SK-N-SH (cell line): ENCODE measurements at regions not wholly inside any gene's neighbourhood (a gene's known extent, or its start where the extent isn't known, plus 50 kb on each side); places are given as distances from the start of the nearest gene placed in this dataset.

Source experiments
- CTCF ChIA-PET: fragments of 300-600, 350-600 bp; formaldehyde crosslinking; extraction: SDS; loops from one replicate; lab custom pipeline; 2021; lab: Yijun Ruan, JAX
- POLR2A ChIA-PET: fragments of 350-600 bp; sonication (Branson Sonifier 250); formaldehyde crosslinking; extraction: SDS; loops from one replicate; lab custom pipeline; 2020; ENCODE audit warnings: antibody characterized with exemption, inconsistent platforms; lab: Yijun Ruan, JAX
- DNase-seq: peaks from one replicate; pipeline ENCODE4 v3.0.0; 2012
- H2AFZ ChIP-seq: fragments of 200-600 bp; sonication (generic); 2 replicates; pipeline ENCODE4 v1.8.1; 2016; ENCODE audit warnings: antibody characterized with exemption, mild to moderate bottlenecking, low read depth
- H3F3A ChIP-seq: fragments of 200-600 bp; sonication (generic); replicated peaks from 2 replicates; pipeline ENCODE3; 2016; ENCODE audit warnings: antibody characterized with exemption, mild to moderate bottlenecking; ENCODE audit not compliant: insufficient read depth
- H3K27ac ChIP-seq, 2 experiments: fragments of 200-500 bp in 1 of 2; fragments of 200-600 bp in 1 of 2; sonication (Bioruptor generic) in 1 of 2; sonication (generic), shearing (Covaris generic) in 1 of 2; 2 replicates each; pipeline versions ENCODE4 v1.5.1 to v1.6.1; 2014 to 2016; ENCODE audit warnings: low read depth in 2 of 2, inconsistent platforms in 1 of 2, low read length in 1 of 2, mild to moderate bottlenecking in 1 of 2, mixed read lengths in 1 of 2
- H3K27me3 ChIP-seq: fragments of 200-600 bp; sonication (generic), shearing (Covaris generic); 2 replicates; pipeline ENCODE4 v1.6.1; 2016; ENCODE audit warnings: mixed run types; ENCODE audit not compliant: insufficient read depth
- H3K36me3 ChIP-seq, 2 experiments: fragments of 200-500 bp in 1 of 2; fragments of 200-600 bp in 1 of 2; sonication (Bioruptor generic) in 1 of 2; sonication (generic) in 1 of 2; replicated peaks in 1 of 2; 2 replicates each; pipeline versions ENCODE3 to v1.5.1; 2014 to 2016; ENCODE audit warnings: low read length in 1 of 2, mild to moderate bottlenecking in 1 of 2; ENCODE audit not compliant: insufficient read depth in 2 of 2, control insufficient read depth in 1 of 2
- H3K4me1 ChIP-seq, 2 experiments: fragments of 200-500 bp in 1 of 2; fragments of 200-600 bp in 1 of 2; sonication (Bioruptor generic) in 1 of 2; sonication (generic), shearing (Covaris generic) in 1 of 2; 2 replicates each; pipeline versions ENCODE4 v1.5.1 to v1.6.1; 2014 to 2016; ENCODE audit warnings: low read depth in 1 of 2, low read length in 1 of 2, mixed run types in 1 of 2; ENCODE audit not compliant: insufficient read depth in 2 of 2, control insufficient read depth in 1 of 2
- H3K4me2 ChIP-seq: fragments of 200-600 bp; sonication (generic), shearing (Covaris generic); 2 replicates; pipeline ENCODE4 v1.6.1; 2017; ENCODE audit warnings: mixed run types
- H3K4me3 ChIP-seq, 2 experiments: fragments of 200-500 bp in 1 of 2; fragments of 200-600 bp in 1 of 2; sonication (Bioruptor generic) in 1 of 2; sonication (generic), shearing (Covaris generic) in 1 of 2; 2 replicates each; pipeline versions ENCODE4 v1.5.1 to v1.8.1; 2014 to 2016; ENCODE audit warnings: low read depth in 2 of 2, inconsistent platforms in 1 of 2, low read length in 1 of 2, mild to moderate bottlenecking in 1 of 2, mixed read lengths in 1 of 2, moderate library complexity in 1 of 2
- H3K79me2 ChIP-seq: fragments of 200-600 bp; sonication (generic); 2 replicates; pipeline ENCODE4 v1.8.1; 2017; ENCODE audit warnings: mild to moderate bottlenecking; ENCODE audit not compliant: insufficient read depth
- H3K9ac ChIP-seq: fragments of 200-600 bp; sonication (generic); 2 replicates; pipeline ENCODE4 v1.6.1; 2017; ENCODE audit warnings: mixed run types
- H3K9me2 ChIP-seq: fragments of 200-600 bp; sonication (generic); 2 replicates; pipeline ENCODE4 v1.6.1; 2017; ENCODE audit warnings: mixed run types
- H3K9me3 ChIP-seq: fragments of 200-600 bp; sonication (generic); 2 replicates; pipeline ENCODE4 v1.6.1; 2017; ENCODE audit warnings: mixed run types, mild to moderate bottlenecking, moderate library complexity
- H4K20me1 ChIP-seq: fragments of 200-600 bp; sonication (generic); 2 replicates; pipeline ENCODE4 v1.6.1; 2017; ENCODE audit warnings: mild to moderate bottlenecking, mixed run types; ENCODE audit not compliant: insufficient read depth
- CHD2 ChIP-seq: fragments of 150-350 bp; IDR thresholded peaks from 2 replicates; pipeline ENCODE4 v1.6.1; 2018; ENCODE audit warnings: low read length; ENCODE audit not compliant: partially characterized antibody
- EP300 ChIP-seq, 2 experiments: IDR thresholded peaks; 2 replicates each; pipeline versions ENCODE4 v1.4.0 to v1.6.1; 2012; ENCODE audit warnings: borderline replicate concordance in 1 of 2, low read depth in 1 of 2, low read length in 1 of 2
- EZH2phosphoT487 ChIP-seq: fragments of 200-600 bp; sonication (generic); IDR thresholded peaks from 2 replicates; pipeline ENCODE4 v1.6.1; 2017; ENCODE audit warnings: low read depth, mixed run types, mild to moderate bottlenecking, antibody characterized with exemption, moderate library complexity, borderline replicate concordance
- FOSL2 ChIP-seq: IDR thresholded peaks from 2 replicates; pipeline ENCODE4 v1.4.0; 2012; ENCODE audit warnings: low read depth, mild to moderate bottlenecking, moderate library complexity, borderline replicate concordance
- FOXJ3 ChIP-seq: sonication (generic); formaldehyde crosslinking; IDR thresholded peaks from 2 replicates; pipeline ENCODE4 v1.5.1; 2020; ENCODE audit warnings: mild to moderate bottlenecking, missing genetic modification reagents
- FOXM1 ChIP-seq: IDR thresholded peaks from 2 replicates; pipeline ENCODE4 v1.4.0; 2012; ENCODE audit warnings: low read depth, mild to moderate bottlenecking
- GABPA ChIP-seq: IDR thresholded peaks from 2 replicates; pipeline ENCODE4 v1.4.0; 2012; ENCODE audit warnings: low read depth, mild to moderate bottlenecking
- GATA2 ChIP-seq: sonication (generic); formaldehyde crosslinking; IDR thresholded peaks from 2 replicates; pipeline ENCODE4 v1.5.0; 2020; ENCODE audit warnings: mild to moderate bottlenecking, missing genetic modification reagents
- MEF2A ChIP-seq: IDR thresholded peaks from 2 replicates; pipeline ENCODE4 v1.4.0; 2012; ENCODE audit warnings: low read depth, borderline replicate concordance
- NFIC ChIP-seq: IDR thresholded peaks from 2 replicates; pipeline ENCODE4 v1.4.0; 2012; ENCODE audit warnings: borderline replicate concordance
- PBX3 ChIP-seq: IDR thresholded peaks from 2 replicates; pipeline ENCODE4; 2012
- RAD21 ChIP-seq: IDR thresholded peaks from 2 replicates; pipeline ENCODE4 v1.6.1; 2012; ENCODE audit warnings: mild to moderate bottlenecking, low read length
- RXRA ChIP-seq: IDR thresholded peaks from 2 replicates; pipeline ENCODE4 v1.4.0; 2012; ENCODE audit warnings: low read depth, mild to moderate bottlenecking, borderline replicate concordance
- SIN3A ChIP-seq: IDR thresholded peaks from 2 replicates; pipeline ENCODE4 v1.6.1; 2012; ENCODE audit warnings: low read depth, mild to moderate bottlenecking, low read length, moderate library complexity, borderline replicate concordance
- SMC3 ChIP-seq: IDR thresholded peaks from 2 replicates; pipeline ENCODE4 v1.6.1; 2012; ENCODE audit warnings: low read depth, low read length, improper control_type of control experiment
- TEAD4 ChIP-seq: IDR thresholded peaks from 2 replicates; pipeline ENCODE4 v1.4.0; 2012; ENCODE audit warnings: mild to moderate bottlenecking, borderline replicate concordance; ENCODE audit not compliant: insufficient read depth
- ZBTB33 ChIP-seq: IDR thresholded peaks from 2 replicates; pipeline ENCODE4 v1.4.0; 2012; ENCODE audit warnings: low read depth, borderline replicate concordance
- WGBS: methylation state at CpG from one replicate; pipeline ENCODE4 v1.1.6; 2017; ENCODE audit warnings: low lambda C conversion rate; 5-methylcytosine and 5-hydroxymethylcytosine counted together
- TF ChIP-seq, protein P1 (sequence below): IDR thresholded peaks from 2 replicates; pipeline ENCODE4 v1.6.1; 2012; ENCODE audit warnings: mild to moderate bottlenecking, low read depth, low read length, moderate library complexity

- TF ChIP-seq, protein P1, sequence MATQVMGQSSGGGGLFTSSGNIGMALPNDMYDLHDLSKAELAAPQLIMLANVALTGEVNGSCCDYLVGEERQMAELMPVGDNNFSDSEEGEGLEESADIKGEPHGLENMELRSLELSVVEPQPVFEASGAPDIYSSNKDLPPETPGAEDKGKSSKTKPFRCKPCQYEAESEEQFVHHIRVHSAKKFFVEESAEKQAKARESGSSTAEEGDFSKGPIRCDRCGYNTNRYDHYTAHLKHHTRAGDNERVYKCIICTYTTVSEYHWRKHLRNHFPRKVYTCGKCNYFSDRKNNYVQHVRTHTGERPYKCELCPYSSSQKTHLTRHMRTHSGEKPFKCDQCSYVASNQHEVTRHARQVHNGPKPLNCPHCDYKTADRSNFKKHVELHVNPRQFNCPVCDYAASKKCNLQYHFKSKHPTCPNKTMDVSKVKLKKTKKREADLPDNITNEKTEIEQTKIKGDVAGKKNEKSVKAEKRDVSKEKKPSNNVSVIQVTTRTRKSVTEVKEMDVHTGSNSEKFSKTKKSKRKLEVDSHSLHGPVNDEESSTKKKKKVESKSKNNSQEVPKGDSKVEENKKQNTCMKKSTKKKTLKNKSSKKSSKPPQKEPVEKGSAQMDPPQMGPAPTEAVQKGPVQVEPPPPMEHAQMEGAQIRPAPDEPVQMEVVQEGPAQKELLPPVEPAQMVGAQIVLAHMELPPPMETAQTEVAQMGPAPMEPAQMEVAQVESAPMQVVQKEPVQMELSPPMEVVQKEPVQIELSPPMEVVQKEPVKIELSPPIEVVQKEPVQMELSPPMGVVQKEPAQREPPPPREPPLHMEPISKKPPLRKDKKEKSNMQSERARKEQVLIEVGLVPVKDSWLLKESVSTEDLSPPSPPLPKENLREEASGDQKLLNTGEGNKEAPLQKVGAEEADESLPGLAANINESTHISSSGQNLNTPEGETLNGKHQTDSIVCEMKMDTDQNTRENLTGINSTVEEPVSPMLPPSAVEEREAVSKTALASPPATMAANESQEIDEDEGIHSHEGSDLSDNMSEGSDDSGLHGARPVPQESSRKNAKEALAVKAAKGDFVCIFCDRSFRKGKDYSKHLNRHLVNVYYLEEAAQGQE = no peak
- TF ChIP-seq CHD2 = no peak
- no peak for TF ChIP-seq GATA2
- TF ChIP-seq FOSL2 = no peak
- TF ChIP-seq NFIC = no peak
- TF ChIP-seq RAD21 = no peak
- TF ChIP-seq FOXJ3 = no peak
- TF ChIP-seq, all 33 proteins: peak for 0
Measured at GRCh38 chr1:90561103-90561783, 155.9 kb downstream of the BARHL2 start (continued).

DNA sequence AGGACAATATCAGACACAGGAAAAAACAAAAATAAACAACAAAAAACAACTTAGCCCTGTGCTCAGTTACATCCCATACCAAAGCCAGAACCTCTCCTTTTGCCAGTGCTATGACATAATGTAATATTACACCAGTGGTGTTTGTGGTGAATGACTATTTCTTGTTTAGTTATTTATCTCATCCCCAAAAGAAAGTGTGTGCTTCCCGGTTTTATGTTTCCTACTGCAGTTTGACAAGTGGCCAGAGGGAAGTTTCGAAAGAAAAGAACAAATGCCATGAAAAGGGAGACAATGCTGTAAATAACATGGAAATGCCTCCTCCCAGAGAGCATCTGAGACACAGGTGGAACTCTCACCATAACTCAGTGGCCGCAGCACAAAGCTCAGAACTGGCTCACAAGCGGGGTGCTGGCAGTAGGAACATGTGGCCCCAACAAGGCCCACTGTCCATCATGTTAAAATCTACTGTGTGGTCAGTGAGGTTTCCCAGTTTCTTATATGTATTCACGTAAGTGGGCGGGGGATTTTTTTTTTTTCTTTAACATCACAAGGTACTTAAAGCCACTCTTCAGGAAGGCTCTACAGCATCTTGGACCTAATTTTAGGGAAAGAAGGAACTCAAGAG, 158.2 kb downstream of the BARHL2 start:
- DNase-seq = no peak
- WGBS = 0% methylated on average over 6 of the region's 6 CpGs
- Histone ChIP-seq H3K4me2 (no peak overlapping the region), H3K9me2 (no peaks in the 10 kb centered on the region), H3K36me3 (no peaks in the 10 kb centered on the region), H4K20me1 (no peaks in the 10 kb centered on the region), H3K9ac (no peak overlapping the region), H3K9me3 (no peaks in the 10 kb centered on the region), H3K4me1 (no peaks in the 10 kb centered on the region), H3K79me2 (no peaks in the 10 kb centered on the region), H3K27me3 (no peaks in the 10 kb centered on the region), H3F3A (no peaks in the 10 kb centered on the region), H2AFZ (no peak overlapping the region), H3K4me3 (no peak overlapping the region), H3K27ac (no peak overlapping the region)
- ChIA-PET CTCF (no interaction called here), POLR2A (no interaction called here)
- TF ChIP-seq, protein P1 = no peak
- TF ChIP-seq RXRA (no peak), SIN3A (no peak), RAD21 (no peak), FOXM1 (no peak), PBX3 (no peak), SMC3 (no peak), TEAD4 (no peak), FOSL2 (no peak), EZH2phosphoT487 (no peak), EP300 (IDR thresholded peaks at IDR 0.05; ENCODE audit: borderline replicate concordance in 1 of 2, low read depth in 1 of 2, low read length in 1 of 2) (no peak), MEF2A (no peak), GABPA (no peak), ZBTB33 (no peak)
